MG63 (cell line): ENCODE measurements at regions not wholly inside any gene's neighbourhood (a gene's known extent, or its start where the extent isn't known, plus 50 kb on each side); places are given as distances from the start of the nearest gene placed in this dataset.
A peak's percentile ranks its signal among the peaks of the same experiment; 100 is the strongest.
"Not testable (repeated sequence)": the region's sequence is repeated elsewhere in the genome, so short reads cannot be mapped to it uniquely, and the experiment has no call there.

ENCODE experiments used
- DNase-seq: peaks from one replicate; pipeline ENCODE4 v3.0.0-alpha.2; 2020
- H3K27me3 ChIP-seq: fragments of 250-450 bp; sonication (Bioruptor Pico); 2 replicates; pipeline ENCODE4 v1.5.1; 2020; ENCODE audit warnings: mild to moderate bottlenecking, moderate library complexity
- H3K36me3 ChIP-seq: fragments of 250-450 bp; sonication (Bioruptor Pico); 2 replicates; pipeline ENCODE4 v1.5.1; 2020; ENCODE audit warnings: mild to moderate bottlenecking, moderate library complexity
- H3K4me3 ChIP-seq: fragments of 250-450 bp; sonication (Bioruptor Pico); 2 replicates; pipeline ENCODE4 v1.5.1; 2020; ENCODE audit warnings: mild to moderate bottlenecking, moderate library complexity
- H3K9me3 ChIP-seq: fragments of 250-450 bp; sonication (Bioruptor Pico); 2 replicates; pipeline ENCODE4 v1.5.1; 2020; ENCODE audit warnings: mild to moderate bottlenecking, moderate library complexity

GRCh38 chr12:59075141-59075540 lies 154.8 kb upstream of the LRIG3 start:
- H3K4me3 ChIP-seq, result no peak overlapping the region
- H3K27me3 ChIP-seq, result no peaks in the 10 kb centered on the region
- H3K36me3 ChIP-seq, result no peaks in the 10 kb centered on the region
- H3K9me3 ChIP-seq, result no peaks in the 10 kb centered on the region
- DNase-seq, result no peak

- no peak overlapping the region for H3K4me3 ChIP-seq
- H3K27me3 ChIP-seq, result no peaks in the 10 kb centered on the region
- no peak for DNase-seq
- no peaks in the 10 kb centered on the region for H3K9me3 ChIP-seq
- no peaks in the 10 kb centered on the region for H3K36me3 ChIP-seq
Measured at GRCh38 chr12:59070322-59070933, 150.1 kb upstream of the LRIG3 start.

GRCh38 chr12:59069516-59069915 lies 149.2 kb upstream of the LRIG3 start:
- DNase-seq, result no peak

GRCh38 chr12:59068436-59068835 lies 148.1 kb upstream of the LRIG3 start:
- DNase-seq, result no peak
- Histone ChIP-seq H3K27me3 (no peaks in the 10 kb centered on the region), H3K36me3 (no peaks in the 10 kb centered on the region), H3K9me3 (no peaks in the 10 kb centered on the region), H3K4me3 (no peak overlapping the region)

More at GRCh38 chr12:59069516-59069915, 149.2 kb upstream of the LRIG3 start:
- Histone ChIP-seq H3K9me3 (no peaks in the 10 kb centered on the region), H3K27me3 (no peaks in the 10 kb centered on the region), H3K4me3 (no peak overlapping the region), H3K36me3 (no peaks in the 10 kb centered on the region)

- DNase-seq, result no peak
- Histone ChIP-seq H3K27me3 (no peaks in the 10 kb centered on the region), H3K9me3 (no peaks in the 10 kb centered on the region), H3K36me3 (no peaks in the 10 kb centered on the region), H3K4me3 (no peak overlapping the region)
Measured at GRCh38 chr12:59067083-59067482, 146.8 kb upstream of the LRIG3 start.

- H3K27me3 ChIP-seq, result no peaks in the 10 kb centered on the region
- H3K36me3 ChIP-seq, result no peaks in the 10 kb centered on the region
- DNase-seq, result no peak
- H3K4me3 ChIP-seq, result no peak overlapping the region
- H3K9me3 ChIP-seq, result no peaks in the 10 kb centered on the region
Measured at GRCh38 chr12:59066445-59066844, 146.1 kb upstream of the LRIG3 start.

GRCh38 chr12:59059088-59059935 lies 139.0 kb upstream of the LRIG3 start:
- Histone ChIP-seq H3K9me3 (no peaks in the 10 kb centered on the region), H3K36me3 (no peaks in the 10 kb centered on the region), H3K4me3 (no peak overlapping the region), H3K27me3 (no peaks in the 10 kb centered on the region)
- DNase-seq, result no peak

- Histone ChIP-seq H3K36me3 (no peaks in the 10 kb centered on the region), H3K27me3 (no peaks in the 10 kb centered on the region), H3K9me3 (no peaks in the 10 kb centered on the region), H3K4me3 (no peak overlapping the region)
- no peak for DNase-seq
Measured at GRCh38 chr12:59056966-59057365, 136.7 kb upstream of the LRIG3 start.

GRCh38 chr12:59055204-59055860 lies 135.0 kb upstream of the LRIG3 start:
- H3K9me3 ChIP-seq, result no peaks in the 10 kb centered on the region
- no peak for DNase-seq
- no peaks in the 10 kb centered on the region for H3K27me3 ChIP-seq
- no peaks in the 10 kb centered on the region for H3K36me3 ChIP-seq
- no peak overlapping the region for H3K4me3 ChIP-seq

GRCh38 chr12:59053266-59053899 lies 133.1 kb upstream of the LRIG3 start:
- not testable (repeated sequence) for H3K4me3 ChIP-seq, H3K9me3 ChIP-seq, H3K27me3 ChIP-seq, DNase-seq, H3K36me3 ChIP-seq

- H3K9me3 ChIP-seq, result no peaks in the 10 kb centered on the region
- no peaks in the 10 kb centered on the region for H3K27me3 ChIP-seq
- H3K36me3 ChIP-seq, result no peaks in the 10 kb centered on the region
- DNase-seq, result no peak
- H3K4me3 ChIP-seq, result no peak overlapping the region
Measured at GRCh38 chr12:59046763-59047534, 126.6 kb upstream of the LRIG3 start.

- no peaks in the 10 kb centered on the region for H3K27me3 ChIP-seq
Measured at GRCh38 chr12:59044791-59045190, 124.5 kb upstream of the LRIG3 start.

GRCh38 chr12:59041241-59042121 lies 121.2 kb upstream of the LRIG3 start:
- Histone ChIP-seq H3K27me3 (no peaks in the 10 kb centered on the region), H3K9me3 (no peaks in the 10 kb centered on the region), H3K4me3 (0 out of 2 replicates have a peak overlapping the region, but pooled peaks have one; percentile 4), H3K36me3 (no peaks in the 10 kb centered on the region)
- DNase-seq, result peak; percentile 32

More at GRCh38 chr12:59044791-59045190, 124.5 kb upstream of the LRIG3 start:
- Histone ChIP-seq H3K9me3 (no peaks in the 10 kb centered on the region), H3K4me3 (no peak overlapping the region), H3K36me3 (no peaks in the 10 kb centered on the region)
- no peak for DNase-seq

GRCh38 chr12:59040656-59041055 lies 120.4 kb upstream of the LRIG3 start:
- H3K4me3 ChIP-seq, result no peak overlapping the region
- DNase-seq, result peak; percentile 26
- no peaks in the 10 kb centered on the region for H3K9me3 ChIP-seq

GRCh38 chr12:59040043-59040442 lies 119.7 kb upstream of the LRIG3 start:
- no peaks in the 10 kb centered on the region for H3K9me3 ChIP-seq
- no peaks in the 10 kb centered on the region for H3K27me3 ChIP-seq
- H3K4me3 ChIP-seq, result no peak overlapping the region
- no peaks in the 10 kb centered on the region for H3K36me3 ChIP-seq
- no peak for DNase-seq

More at GRCh38 chr12:59040656-59041055, 120.4 kb upstream of the LRIG3 start:
- Histone ChIP-seq H3K27me3 (no peaks in the 10 kb centered on the region), H3K36me3 (no peaks in the 10 kb centered on the region)
